Ectodermal cell (in vitro differentiated cells): ENCODE measurements at regions not wholly inside any gene's neighbourhood (a gene's known extent, or its start where the extent isn't known, plus 50 kb on each side); places are given as distances from the start of the nearest gene placed in this dataset.

Experiments used
- H3K27ac ChIP-seq: 2 replicates; pipeline ENCODE4 v1.7.0; 2013; ENCODE audit warnings: mild to moderate bottlenecking, low read depth, low read length; ENCODE audit not compliant: insufficient read depth, poor library complexity, severe bottlenecking
- H3K27me3 ChIP-seq: 2 replicates; pipeline ENCODE4 v1.7.0; 2013; ENCODE audit warnings: mild to moderate bottlenecking, low read length; ENCODE audit not compliant: insufficient read depth, control insufficient read depth, poor library complexity, severe bottlenecking
- H3K36me3 ChIP-seq: one replicate; pipeline ENCODE4 v1.7.0; 2013; ENCODE audit warnings: low read length; ENCODE audit not compliant: control insufficient read depth, insufficient read depth
- H3K4me1 ChIP-seq: one replicate; pipeline ENCODE4 v1.7.0; 2013; ENCODE audit warnings: low read length; ENCODE audit not compliant: control insufficient read depth, insufficient read depth
- H3K4me3 ChIP-seq: 2 replicates; pipeline ENCODE4 v1.7.0; 2013; ENCODE audit warnings: low read depth, low read length, control low read depth; ENCODE audit not compliant: insufficient read depth
- H3K9me3 ChIP-seq: 2 replicates; pipeline ENCODE4 v1.7.0; 2013; ENCODE audit warnings: mild to moderate bottlenecking, low read length, moderate library complexity; ENCODE audit not compliant: control insufficient read depth
- WGBS, 2 experiments: methylation state at CpG; one replicate each; pipeline ENCODE4 v1.1.7; 2013; ENCODE audit warnings: missing lambda C conversion rate in 2 of 2; 5-methylcytosine and 5-hydroxymethylcytosine counted together

DNA sequence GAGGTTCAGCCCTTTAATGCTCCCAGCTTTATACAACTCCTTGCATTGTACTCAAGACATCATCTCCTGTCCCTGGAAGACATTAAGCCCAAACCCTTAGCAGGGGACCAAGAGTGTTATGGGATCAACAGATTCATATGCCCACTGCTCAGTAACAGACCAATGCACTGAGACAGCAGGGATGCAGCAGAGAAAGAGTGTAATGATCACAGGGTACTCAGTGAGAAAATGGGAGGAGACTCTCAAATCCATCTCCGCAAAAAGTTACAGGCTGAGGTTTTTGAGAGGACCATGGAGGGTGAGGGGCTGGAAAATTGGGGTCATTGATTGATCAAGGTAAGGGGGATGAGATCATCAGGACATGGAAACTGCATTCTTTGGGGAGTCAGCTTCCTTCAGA, 96.2 kb downstream of the MATN1 start:
- H3K9me3 ChIP-seq = no peaks in the 10 kb centered on the region
- H3K27me3 ChIP-seq = no peaks in the 10 kb centered on the region
- 94 to 97% methylated on average over 1 of the region's 1 CpG for WGBS, 2 experiments
- H3K4me3 ChIP-seq = no peak overlapping the region
- H3K4me1 ChIP-seq = no peaks in the 10 kb centered on the region
- H3K36me3 ChIP-seq = no peaks in the 10 kb centered on the region
- H3K27ac ChIP-seq = no peak overlapping the region

DNA sequence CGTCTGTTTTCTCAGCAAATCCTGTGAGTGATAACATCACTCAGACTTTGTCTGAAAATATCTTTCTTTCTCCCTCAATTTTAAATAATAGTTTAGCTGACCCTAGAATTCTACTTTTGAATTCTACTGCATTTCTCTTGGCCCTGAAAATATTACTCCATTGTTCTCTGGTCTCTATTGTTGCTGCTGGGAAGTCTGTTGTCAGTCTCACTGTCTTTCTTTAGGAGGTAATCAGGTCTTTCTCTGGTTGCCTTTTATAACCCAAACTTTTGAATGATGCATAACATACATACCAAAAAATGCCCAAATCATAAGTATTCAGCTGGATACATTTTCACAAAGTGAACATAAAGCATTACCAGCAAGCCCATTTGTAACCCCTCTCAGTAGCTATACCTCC, 100.0 kb downstream of the MATN1 start:
- Histone ChIP-seq H3K27ac (no peak overlapping the region), H3K27me3 (no peaks in the 10 kb centered on the region), H3K4me1 (no peaks in the 10 kb centered on the region), H3K36me3 (no peaks in the 10 kb centered on the region), H3K9me3 (no peaks in the 10 kb centered on the region), H3K4me3 (no peak overlapping the region)
- WGBS, 2 experiments = 89 to 98% methylated on average over 1 of the region's 1 CpG

DNA sequence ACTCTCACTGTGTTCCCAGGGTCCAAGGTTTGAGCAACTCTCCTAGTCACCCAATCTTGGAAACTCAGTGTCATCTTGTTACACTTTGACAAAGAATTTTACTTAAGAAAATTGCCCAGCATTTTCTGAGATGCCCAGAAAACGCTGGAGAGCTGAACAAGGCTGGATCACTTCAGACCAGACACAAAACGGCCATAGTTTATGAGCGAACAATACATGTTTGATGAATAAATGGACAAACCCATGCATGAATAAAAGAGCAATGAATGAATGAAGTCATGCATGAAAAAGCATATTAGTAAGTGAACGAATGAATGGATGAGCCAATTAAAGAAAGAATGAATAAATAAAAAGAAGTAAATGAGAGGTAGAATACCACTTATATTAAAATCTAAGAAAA, 103.8 kb downstream of the MATN1 start:
- WGBS, 2 experiments = 88 to 96% methylated on average over 4 of the region's 4 CpGs
- no peaks in the 10 kb centered on the region for H3K36me3 ChIP-seq
- H3K4me3 ChIP-seq = no peak overlapping the region
- no peak overlapping the region for H3K27ac ChIP-seq
- no peaks in the 10 kb centered on the region for H3K4me1 ChIP-seq
- no peaks in the 10 kb centered on the region for H3K27me3 ChIP-seq
- no peaks in the 10 kb centered on the region for H3K9me3 ChIP-seq

DNA sequence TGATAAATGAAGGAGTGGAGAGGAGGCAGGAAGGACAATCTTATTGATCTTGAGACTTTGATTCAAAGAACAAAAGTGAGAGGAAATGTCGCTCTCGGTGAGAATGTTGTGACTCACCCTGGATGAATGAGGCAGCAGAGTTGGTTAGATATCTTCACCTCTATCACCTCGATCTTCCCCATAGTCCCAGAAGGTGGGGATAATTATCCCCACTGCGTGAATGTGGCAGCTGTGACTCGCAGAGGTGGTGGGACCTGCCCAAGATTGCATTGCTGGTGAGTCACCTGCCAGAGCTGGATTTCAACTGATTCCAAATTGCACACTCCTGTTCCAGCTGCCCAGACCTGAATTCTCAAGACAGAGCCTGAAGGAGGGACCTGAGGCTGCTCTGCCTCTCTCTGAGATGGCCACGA, 105.0 kb downstream of the MATN1 start:
- H3K27ac ChIP-seq = no peak overlapping the region
- no peak overlapping the region for H3K4me3 ChIP-seq
- H3K4me1 ChIP-seq = no peaks in the 10 kb centered on the region
- WGBS, 2 experiments = 77 to 78% methylated on average over 6 of the region's 6 CpGs
- no peaks in the 10 kb centered on the region for H3K27me3 ChIP-seq
- H3K9me3 ChIP-seq = no peaks in the 10 kb centered on the region
- no peaks in the 10 kb centered on the region for H3K36me3 ChIP-seq

DNA sequence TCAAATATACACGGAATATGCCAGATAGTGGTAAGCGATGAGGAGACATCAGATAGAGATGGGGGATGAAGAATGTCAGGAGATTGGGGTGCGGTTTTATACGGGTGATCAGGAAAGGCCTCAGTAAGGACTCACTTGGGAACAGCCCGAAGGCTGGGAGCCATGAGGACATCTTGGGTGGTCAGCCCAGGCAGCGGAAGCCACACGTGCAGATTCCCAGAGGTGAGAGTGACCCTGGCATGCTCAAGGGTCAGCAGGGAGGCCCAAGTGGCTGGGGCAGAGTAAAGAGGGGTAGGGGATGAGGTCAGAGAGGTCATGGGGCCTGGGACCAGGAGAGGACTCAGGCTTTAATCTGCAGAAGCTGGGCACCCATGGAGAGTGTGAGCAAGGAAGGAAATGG, 106.6 kb downstream of the MATN1 start:
- H3K27me3 ChIP-seq = no peaks in the 10 kb centered on the region
- no peak overlapping the region for H3K27ac ChIP-seq
- 91 to 93% methylated on average over 7 of the region's 7 CpGs for WGBS, 2 experiments
- H3K36me3 ChIP-seq = no peaks in the 10 kb centered on the region
- no peaks in the 10 kb centered on the region for H3K9me3 ChIP-seq
- no peak overlapping the region for H3K4me3 ChIP-seq
- H3K4me1 ChIP-seq = no peaks in the 10 kb centered on the region

DNA sequence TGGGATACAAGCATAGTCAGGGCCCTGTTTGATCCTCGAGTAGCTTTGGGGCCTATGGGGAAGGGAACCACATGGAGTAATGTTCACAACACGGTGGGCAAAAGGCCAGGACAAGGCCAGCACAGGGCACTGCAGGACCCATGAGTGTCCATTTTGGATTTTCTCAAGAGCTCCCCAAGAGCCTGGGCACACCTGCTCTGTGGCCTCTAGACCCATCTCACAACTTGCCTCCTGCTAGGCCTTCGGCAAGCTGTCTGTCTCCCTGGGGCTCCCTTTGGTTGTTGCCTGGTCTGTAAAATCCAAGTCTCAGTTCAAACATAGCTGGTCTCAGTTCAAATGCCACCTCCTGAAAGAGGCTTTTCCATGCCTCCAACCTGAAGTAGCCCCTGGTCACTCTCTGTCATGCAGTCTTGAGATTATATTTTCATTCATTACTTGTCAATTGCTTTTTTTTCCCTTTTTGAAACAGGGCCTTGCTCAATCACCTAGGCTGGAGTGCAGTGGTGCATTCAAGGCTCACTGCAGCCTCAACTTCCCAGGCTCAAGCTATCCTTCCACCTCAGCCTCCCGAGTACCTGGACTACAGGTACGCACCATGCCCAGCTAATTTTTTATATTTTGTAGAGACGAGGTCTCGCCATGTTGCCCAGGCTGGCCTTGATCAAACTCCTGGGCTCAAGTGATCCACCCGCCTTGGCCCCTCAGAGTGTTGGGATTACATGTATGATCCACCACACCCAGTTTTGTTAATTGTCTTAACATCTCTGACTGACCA, 107.4 kb downstream of the MATN1 start:
- Histone ChIP-seq H3K4me3 (no peak overlapping the region), H3K27me3 (no peaks in the 10 kb centered on the region), H3K27ac (no peak overlapping the region), H3K4me1 (no peaks in the 10 kb centered on the region), H3K36me3 (no peaks in the 10 kb centered on the region), H3K9me3 (no peaks in the 10 kb centered on the region)
- 92 to 93% methylated on average over 8 of the region's 8 CpGs for WGBS, 2 experiments

DNA sequence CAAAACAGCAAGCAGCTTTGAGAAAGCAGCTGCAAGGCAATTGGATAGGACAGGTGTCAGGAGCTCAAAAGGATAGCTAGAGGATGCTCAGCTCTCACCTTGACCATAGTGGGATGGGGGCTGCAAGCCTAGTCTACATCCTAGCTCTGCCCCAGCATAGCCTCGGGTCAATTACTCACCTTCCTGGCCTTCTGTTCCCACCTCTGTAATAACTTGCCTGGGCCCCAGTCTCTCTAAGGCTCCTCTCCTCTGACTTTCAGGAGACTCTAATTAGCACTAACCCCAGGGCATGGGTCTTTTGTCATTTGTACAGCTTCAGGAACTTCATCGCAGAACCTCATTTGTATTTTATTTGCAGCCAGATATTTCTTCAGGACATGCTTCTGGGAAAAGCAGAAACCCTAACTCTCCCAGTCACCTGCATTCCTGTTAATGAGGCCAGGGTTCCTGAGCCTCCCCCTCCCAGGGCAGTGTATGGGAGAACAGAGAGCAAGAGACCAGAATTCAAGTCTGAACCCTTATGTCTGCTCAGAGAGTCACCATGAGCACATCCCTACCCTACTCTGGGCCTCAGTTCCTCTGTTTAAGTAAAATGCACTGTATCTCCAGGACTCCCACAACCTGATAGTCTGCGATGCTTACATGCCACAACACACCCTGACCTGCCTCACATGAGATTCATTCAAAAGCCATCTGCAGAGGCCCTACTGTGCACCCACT, 108.1 kb downstream of the MATN1 start:
- Histone ChIP-seq H3K4me3 (no peak overlapping the region), H3K4me1 (no peaks in the 10 kb centered on the region), H3K27me3 (no peaks in the 10 kb centered on the region), H3K27ac (no peak overlapping the region), H3K9me3 (no peaks in the 10 kb centered on the region), H3K36me3 (no peaks in the 10 kb centered on the region)
- WGBS, 2 experiments = 89 to 95% methylated on average over 3 of the region's 3 CpGs

DNA sequence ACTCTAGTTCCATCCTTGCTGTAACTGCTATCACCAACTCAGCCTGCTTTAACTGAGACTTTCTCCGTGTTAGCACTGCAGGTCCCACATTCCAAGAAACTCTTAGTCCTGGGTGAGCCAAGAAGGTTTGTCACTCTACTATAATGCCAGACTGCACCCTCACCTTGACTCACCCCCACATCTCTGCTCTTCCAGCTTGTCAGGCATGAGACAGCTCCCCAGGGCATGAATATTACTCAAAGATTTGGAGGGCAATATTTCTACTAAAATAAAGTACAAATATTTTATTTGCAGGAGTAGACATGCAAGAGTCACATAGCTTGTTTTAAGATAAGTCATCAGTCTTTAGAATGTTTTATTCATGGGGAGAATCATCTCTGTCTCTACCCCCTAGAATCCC, 110.2 kb downstream of the MATN1 start:
- H3K27ac ChIP-seq = no peak overlapping the region
- H3K27me3 ChIP-seq = no peaks in the 10 kb centered on the region
- H3K4me3 ChIP-seq = no peak overlapping the region
- H3K36me3 ChIP-seq = no peaks in the 10 kb centered on the region
- no peaks in the 10 kb centered on the region for H3K9me3 ChIP-seq
- 81 to 88% methylated on average over 1 of the region's 1 CpG for WGBS, 2 experiments
- H3K4me1 ChIP-seq = no peaks in the 10 kb centered on the region

DNA sequence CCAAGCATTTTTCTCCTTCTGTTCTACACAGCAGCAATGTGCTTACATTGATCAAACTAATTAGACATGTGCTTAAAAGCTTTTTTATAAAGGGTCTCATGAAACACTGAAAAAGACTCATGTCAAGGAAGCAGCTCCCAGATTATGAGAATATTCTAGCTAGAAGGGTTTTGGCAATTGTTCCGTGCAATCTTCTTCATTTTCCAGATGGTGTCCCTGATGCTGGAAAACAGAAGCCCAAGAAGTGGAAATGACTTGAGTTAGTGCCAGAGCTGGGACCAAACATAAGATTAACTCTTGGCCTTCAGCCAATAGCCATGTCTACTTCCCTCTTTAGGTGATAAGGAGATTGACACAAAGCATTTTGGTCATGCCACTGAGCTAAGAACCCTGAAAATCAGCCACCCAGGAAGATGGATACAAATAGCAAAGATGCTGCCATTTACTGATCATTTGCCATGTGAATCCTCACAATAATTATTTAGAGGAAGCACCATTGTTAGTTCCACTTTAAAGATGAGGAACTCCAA, 110.8 kb downstream of the MATN1 start:
- 94 to 97% methylated on average over 1 of the region's 1 CpG for WGBS, 2 experiments
- Histone ChIP-seq H3K36me3 (no peaks in the 10 kb centered on the region), H3K27me3 (no peaks in the 10 kb centered on the region), H3K4me1 (no peaks in the 10 kb centered on the region), H3K9me3 (no peaks in the 10 kb centered on the region), H3K4me3 (no peak overlapping the region), H3K27ac (no peak overlapping the region)

DNA sequence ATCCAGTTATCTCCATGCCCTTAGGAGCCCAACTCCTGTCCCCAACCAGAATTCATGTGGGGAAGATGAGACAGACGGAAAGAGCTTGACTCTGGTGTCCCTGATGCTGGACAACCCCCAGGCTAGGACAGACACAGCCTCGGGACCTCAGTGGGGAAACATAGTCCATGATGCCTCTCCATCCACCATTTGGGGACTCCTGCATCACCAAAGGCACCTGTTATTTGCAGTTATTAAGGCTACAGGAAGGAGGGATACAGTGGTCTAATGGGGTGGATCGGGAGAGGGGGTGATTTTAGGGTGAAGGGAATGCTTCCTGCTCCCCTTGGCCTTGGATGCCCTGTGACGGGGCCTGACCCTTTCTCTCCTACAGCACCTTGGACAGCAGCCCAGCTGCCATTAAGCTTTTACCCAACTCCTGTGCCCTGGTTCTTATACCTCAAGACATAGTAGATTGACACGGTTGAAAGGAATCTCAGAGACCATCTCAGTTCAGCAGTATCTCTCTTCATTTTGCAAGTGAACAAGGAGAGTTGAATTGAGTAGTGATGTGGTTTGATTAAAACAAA, 111.6 kb downstream of the MATN1 start:
- H3K4me1 ChIP-seq = no peaks in the 10 kb centered on the region
- WGBS, 2 experiments = 71 to 79% methylated on average over 5 of the region's 5 CpGs
- no peaks in the 10 kb centered on the region for H3K9me3 ChIP-seq
- no peak overlapping the region for H3K27ac ChIP-seq
- H3K36me3 ChIP-seq = no peaks in the 10 kb centered on the region
- H3K4me3 ChIP-seq = no peak overlapping the region
- no peaks in the 10 kb centered on the region for H3K27me3 ChIP-seq
